ENCODE measurements at regions not wholly inside any gene's neighbourhood (a gene's known extent, or its start where the extent isn't known, plus 50 kb on each side); places are given as distances from the start of the nearest gene placed in this dataset.

GRCh38 chr6:44049989-44050871 is 77.0 kb downstream of the MRPL14 start:
- no peak for DNase-seq (ENCODE audit: low spot score)

- DNase-seq (ENCODE audit: low spot score): no peak
Observed at GRCh38 chr6:44049163-44049988, 77.9 kb downstream of the MRPL14 start.

- DNase-seq (ENCODE audit: low spot score): no peak
Observed at GRCh38 chr6:44048277-44048676, 79.0 kb downstream of the MRPL14 start.

- DNase-seq (ENCODE audit: low spot score): no peak
Observed at GRCh38 chr6:44047801-44048200, 79.5 kb downstream of the MRPL14 start.

GRCh38 chr6:44047179-44047546 is 80.1 kb downstream of the MRPL14 start:
- no peak for DNase-seq (ENCODE audit: low spot score)

GRCh38 chr6:44046516-44047178 is 80.6 kb downstream of the MRPL14 start:
- no peak for DNase-seq (ENCODE audit: low spot score)

GRCh38 chr6:44045672-44046015 is 81.6 kb downstream of the MRPL14 start:
- DNase-seq (ENCODE audit: low spot score): no peak

- DNase-seq (ENCODE audit: low spot score): no peak
Observed at GRCh38 chr6:44044940-44045671, 82.1 kb downstream of the MRPL14 start.

- no peak for DNase-seq (ENCODE audit: low spot score)
Observed at GRCh38 chr6:44044154-44044539, 83.1 kb downstream of the MRPL14 start.

GRCh38 chr6:44043479-44044153 is 83.6 kb downstream of the MRPL14 start:
- DNase-seq (ENCODE audit: low spot score): no peak

GRCh38 chr6:44042989-44043478 is 84.2 kb downstream of the MRPL14 start:
- DNase-seq (ENCODE audit: low spot score): no peak

- no peak for DNase-seq (ENCODE audit: low spot score)
Observed at GRCh38 chr6:44042261-44042988, 84.8 kb downstream of the MRPL14 start.

GRCh38 chr6:44041461-44042260 is 85.6 kb downstream of the MRPL14 start:
- DNase-seq (ENCODE audit: low spot score): no peak

GRCh38 chr6:44040786-44041185 is 86.5 kb downstream of the MRPL14 start:
- no peak for DNase-seq (ENCODE audit: low spot score)

- no peak for DNase-seq (ENCODE audit: low spot score)
Observed at GRCh38 chr6:44039839-44040350, 87.4 kb downstream of the MRPL14 start.

- no peak for DNase-seq (ENCODE audit: low spot score)
Observed at GRCh38 chr6:44039191-44039719, 88.0 kb downstream of the MRPL14 start.

GRCh38 chr6:44038543-44039065 is 88.6 kb downstream of the MRPL14 start:
- DNase-seq (ENCODE audit: low spot score): no peak

- no peak for DNase-seq (ENCODE audit: low spot score)
Observed at GRCh38 chr6:44037847-44038542, 89.3 kb downstream of the MRPL14 start.
